ENCODE measurements at regions not wholly inside any gene's neighbourhood (a gene's known extent, or its start where the extent isn't known, plus 50 kb on each side); places are given as distances from the start of the nearest gene placed in this dataset.

GRCh38 chr4:117383468-117383867 lies 298.1 kb upstream of the TRAM1L1 start:
- TF ChIP-seq, protein P1, sequence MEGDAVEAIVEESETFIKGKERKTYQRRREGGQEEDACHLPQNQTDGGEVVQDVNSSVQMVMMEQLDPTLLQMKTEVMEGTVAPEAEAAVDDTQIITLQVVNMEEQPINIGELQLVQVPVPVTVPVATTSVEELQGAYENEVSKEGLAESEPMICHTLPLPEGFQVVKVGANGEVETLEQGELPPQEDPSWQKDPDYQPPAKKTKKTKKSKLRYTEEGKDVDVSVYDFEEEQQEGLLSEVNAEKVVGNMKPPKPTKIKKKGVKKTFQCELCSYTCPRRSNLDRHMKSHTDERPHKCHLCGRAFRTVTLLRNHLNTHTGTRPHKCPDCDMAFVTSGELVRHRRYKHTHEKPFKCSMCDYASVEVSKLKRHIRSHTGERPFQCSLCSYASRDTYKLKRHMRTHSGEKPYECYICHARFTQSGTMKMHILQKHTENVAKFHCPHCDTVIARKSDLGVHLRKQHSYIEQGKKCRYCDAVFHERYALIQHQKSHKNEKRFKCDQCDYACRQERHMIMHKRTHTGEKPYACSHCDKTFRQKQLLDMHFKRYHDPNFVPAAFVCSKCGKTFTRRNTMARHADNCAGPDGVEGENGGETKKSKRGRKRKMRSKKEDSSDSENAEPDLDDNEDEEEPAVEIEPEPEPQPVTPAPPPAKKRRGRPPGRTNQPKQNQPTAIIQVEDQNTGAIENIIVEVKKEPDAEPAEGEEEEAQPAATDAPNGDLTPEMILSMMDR (IDR thresholded peaks at IDR 0.05): no peak
- no peak for TF ChIP-seq POLR2A (IDR thresholded peaks at IDR 0.05)

All from Peyer's patch (tissue), 4 donors.